ENCODE measurements at regions not wholly inside any gene's neighbourhood (a gene's known extent, or its start where the extent isn't known, plus 50 kb on each side); places are given as distances from the start of the nearest gene placed in this dataset.

DNA sequence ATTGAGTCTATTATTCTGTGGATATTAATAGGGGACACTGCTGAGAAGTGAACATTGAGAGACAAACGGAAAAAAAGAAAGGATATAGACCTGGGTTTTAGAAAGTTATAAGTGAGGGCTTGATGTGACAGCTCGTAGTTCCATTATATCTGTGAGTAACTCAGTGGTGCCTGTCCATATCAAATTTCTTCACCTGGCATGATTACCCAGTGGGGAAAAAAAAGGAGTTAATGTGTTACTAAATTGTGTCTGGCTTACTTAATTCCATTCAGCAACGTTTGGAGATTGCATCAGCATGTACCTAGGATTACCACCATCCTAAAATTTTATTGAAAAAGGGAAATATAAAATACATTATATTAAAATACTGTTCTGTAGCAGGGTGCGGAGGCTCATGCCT, 1249.9 kb downstream of the SLC16A7 start:
- Histone ChIP-seq H3K27me3 (ENCODE audit: control insufficient read depth, insufficient read depth, low read length) (no peaks in the 10 kb centered on the region), H3K4me1 (ENCODE audit: control insufficient read depth, insufficient read depth, low read length) (no peaks in the 10 kb centered on the region), H3K9me3 (ENCODE audit: control insufficient read depth, low read depth, low read length) (no peaks in the 10 kb centered on the region), H3K4me3 (ENCODE audit: low read length) (no peak overlapping the region), H3K36me3 (ENCODE audit: control insufficient read depth, insufficient read depth, low read length) (no peaks in the 10 kb centered on the region), H3K27ac (ENCODE audit: low read length) (no peak overlapping the region)
- 54% methylated on average over 2 of the region's 4 CpGs for WGBS (ENCODE audit: insufficient coverage, low lambda C conversion rate)
- no peak for DNase-seq

DNA sequence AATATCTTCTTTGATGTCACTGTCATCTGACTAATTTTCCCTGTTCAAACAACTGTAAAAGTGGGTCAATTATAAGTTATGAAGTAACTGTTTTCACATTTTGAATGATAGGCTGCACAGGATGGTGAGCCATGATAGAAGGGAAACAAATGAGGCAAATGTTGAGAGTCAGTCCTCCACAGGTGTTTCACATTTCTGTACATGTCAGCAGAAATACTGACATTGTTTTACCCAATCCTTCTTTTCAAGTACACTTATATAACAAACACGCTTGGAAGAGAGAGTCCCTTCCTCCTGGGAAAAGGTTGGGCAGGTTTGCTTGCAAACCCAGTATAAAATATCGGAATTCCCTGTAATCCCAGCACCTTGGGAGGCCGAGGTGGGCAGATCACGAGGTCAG, 1251.5 kb downstream of the SLC16A7 start:
- no peaks in the 10 kb centered on the region for H3K4me1 ChIP-seq (ENCODE audit: control insufficient read depth, insufficient read depth, low read length)
- H3K4me3 ChIP-seq (ENCODE audit: low read length), result no peak overlapping the region
- no CpG with 5 or more reads among the region's 4 CpGs for WGBS (ENCODE audit: insufficient coverage, low lambda C conversion rate)
- no peaks in the 10 kb centered on the region for H3K27me3 ChIP-seq (ENCODE audit: control insufficient read depth, insufficient read depth, low read length)
- no peak overlapping the region for H3K27ac ChIP-seq (ENCODE audit: low read length)
- DNase-seq, result no peak
- H3K9me3 ChIP-seq (ENCODE audit: control insufficient read depth, low read depth, low read length), result no peaks in the 10 kb centered on the region
- H3K36me3 ChIP-seq (ENCODE audit: control insufficient read depth, insufficient read depth, low read length), result no peaks in the 10 kb centered on the region

DNA sequence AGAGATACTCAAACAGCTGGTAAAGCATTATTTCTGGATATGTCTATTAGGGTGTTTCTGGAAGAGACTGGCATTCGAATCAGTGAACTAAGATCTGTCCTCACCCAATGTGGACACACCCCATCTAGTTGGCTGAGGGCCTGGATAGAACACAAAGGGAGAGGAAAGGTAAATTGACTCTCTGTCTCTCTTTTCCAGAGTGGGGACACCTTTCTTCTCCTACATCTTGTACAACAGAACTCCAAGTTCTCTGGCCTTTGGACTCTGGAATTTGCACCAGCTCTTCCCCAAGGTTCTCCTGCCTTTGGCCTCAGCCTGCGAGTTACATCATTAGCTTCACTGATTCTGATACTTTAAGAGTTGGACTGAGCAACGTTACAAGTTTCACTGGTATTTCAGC, 1253.9 kb downstream of the SLC16A7 start:
- Histone ChIP-seq H3K36me3 (ENCODE audit: control insufficient read depth, insufficient read depth, low read length) (no peaks in the 10 kb centered on the region), H3K27me3 (ENCODE audit: control insufficient read depth, insufficient read depth, low read length) (no peaks in the 10 kb centered on the region), H3K27ac (ENCODE audit: low read length) (no peak overlapping the region), H3K4me1 (ENCODE audit: control insufficient read depth, insufficient read depth, low read length) (no peaks in the 10 kb centered on the region), H3K4me3 (ENCODE audit: low read length) (no peak overlapping the region), H3K9me3 (ENCODE audit: control insufficient read depth, low read depth, low read length) (no peaks in the 10 kb centered on the region)
- DNase-seq, result no peak
- 83% methylated on average over 1 of the region's 3 CpGs for WGBS (ENCODE audit: insufficient coverage, low lambda C conversion rate)

DNA sequence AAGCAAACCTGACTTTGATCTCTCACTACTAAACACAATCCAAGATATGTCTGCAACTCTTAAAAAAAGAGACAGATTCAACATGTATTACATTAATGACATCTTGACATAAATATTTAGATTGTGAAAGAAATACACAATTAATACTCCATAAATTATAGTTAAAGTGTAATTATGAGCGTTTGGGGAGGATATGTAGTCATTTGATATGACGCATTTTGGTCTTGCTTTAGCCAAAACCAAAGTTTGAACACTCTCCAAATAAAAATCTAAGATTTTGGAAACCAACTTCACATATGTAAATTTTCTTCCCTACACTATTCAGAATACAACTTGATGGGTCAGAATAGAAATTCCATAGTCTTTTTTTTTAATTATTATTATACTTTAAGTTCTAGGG, 1257.6 kb downstream of the SLC16A7 start:
- 90% methylated on average over 2 of the region's 2 CpGs for WGBS (ENCODE audit: insufficient coverage, low lambda C conversion rate)
- Histone ChIP-seq H3K9me3 (ENCODE audit: control insufficient read depth, low read depth, low read length) (no peaks in the 10 kb centered on the region), H3K27me3 (ENCODE audit: control insufficient read depth, insufficient read depth, low read length) (no peaks in the 10 kb centered on the region), H3K36me3 (ENCODE audit: control insufficient read depth, insufficient read depth, low read length) (no peaks in the 10 kb centered on the region), H3K27ac (ENCODE audit: low read length) (no peak overlapping the region), H3K4me3 (ENCODE audit: low read length) (no peak overlapping the region), H3K4me1 (ENCODE audit: control insufficient read depth, insufficient read depth, low read length) (no peaks in the 10 kb centered on the region)
- DNase-seq, result no peak

DNA sequence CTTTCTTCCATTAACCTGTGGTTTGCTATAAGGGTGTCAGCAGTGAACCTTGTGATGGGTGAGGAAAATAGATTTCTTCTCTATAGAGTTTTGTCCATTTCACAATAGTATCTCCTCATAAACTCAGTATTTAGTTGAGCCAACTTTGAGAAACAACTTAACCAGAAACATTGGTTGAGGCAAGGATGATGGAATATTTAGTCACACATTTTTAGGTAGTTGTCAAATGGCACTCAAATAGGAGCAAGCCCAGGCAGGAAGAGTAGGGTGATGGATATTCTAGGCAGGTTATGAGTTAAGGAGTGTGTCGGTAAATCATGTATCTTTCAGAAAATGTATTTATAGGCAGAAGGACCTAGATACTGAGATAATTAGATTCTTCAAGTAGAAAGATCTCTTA, 1267.6 kb downstream of the SLC16A7 start:
- H3K9me3 ChIP-seq (ENCODE audit: control insufficient read depth, low read depth, low read length), result no peaks in the 10 kb centered on the region
- no peaks in the 10 kb centered on the region for H3K36me3 ChIP-seq (ENCODE audit: control insufficient read depth, insufficient read depth, low read length)
- H3K27ac ChIP-seq (ENCODE audit: low read length), result no peak overlapping the region
- no peaks in the 10 kb centered on the region for H3K4me1 ChIP-seq (ENCODE audit: control insufficient read depth, insufficient read depth, low read length)
- no peaks in the 10 kb centered on the region for H3K27me3 ChIP-seq (ENCODE audit: control insufficient read depth, insufficient read depth, low read length)
- no peak overlapping the region for H3K4me3 ChIP-seq (ENCODE audit: low read length)
- WGBS (ENCODE audit: insufficient coverage, low lambda C conversion rate), result no CpG with 5 or more reads among the region's 1 CpG
- DNase-seq, result no peak

DNA sequence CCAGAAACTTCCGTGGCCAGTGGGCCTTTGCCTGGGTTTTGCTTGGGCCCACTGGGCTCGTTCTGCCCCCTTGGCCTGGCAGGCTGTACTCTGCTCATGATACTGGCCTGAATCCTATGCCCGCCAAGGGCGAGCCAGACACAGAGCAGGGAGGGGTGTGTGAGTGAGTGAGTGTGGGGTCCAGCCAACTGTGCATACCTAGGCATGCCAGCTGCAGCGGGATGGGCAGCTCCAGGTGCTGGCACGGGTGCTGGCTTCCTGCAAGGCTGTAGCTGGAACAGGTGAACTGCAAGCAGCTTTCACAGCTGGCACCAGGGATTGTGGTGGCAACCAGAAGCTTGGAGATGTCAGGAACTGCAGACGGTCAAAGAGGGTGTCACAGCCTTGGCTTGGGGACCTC, 1276.4 kb downstream of the SLC16A7 start:
- Histone ChIP-seq H3K4me1 (ENCODE audit: control insufficient read depth, insufficient read depth, low read length) (no peaks in the 10 kb centered on the region), H3K27me3 (ENCODE audit: control insufficient read depth, insufficient read depth, low read length) (no peaks in the 10 kb centered on the region), H3K4me3 (ENCODE audit: low read length) (no peak overlapping the region), H3K27ac (ENCODE audit: low read length) (no peak overlapping the region), H3K9me3 (ENCODE audit: control insufficient read depth, low read depth, low read length) (no peaks in the 10 kb centered on the region), H3K36me3 (ENCODE audit: control insufficient read depth, insufficient read depth, low read length) (no peaks in the 10 kb centered on the region)
- WGBS (ENCODE audit: insufficient coverage, low lambda C conversion rate), result 100% methylated on average over 1 of the region's 7 CpGs
- DNase-seq, result no peak

DNA sequence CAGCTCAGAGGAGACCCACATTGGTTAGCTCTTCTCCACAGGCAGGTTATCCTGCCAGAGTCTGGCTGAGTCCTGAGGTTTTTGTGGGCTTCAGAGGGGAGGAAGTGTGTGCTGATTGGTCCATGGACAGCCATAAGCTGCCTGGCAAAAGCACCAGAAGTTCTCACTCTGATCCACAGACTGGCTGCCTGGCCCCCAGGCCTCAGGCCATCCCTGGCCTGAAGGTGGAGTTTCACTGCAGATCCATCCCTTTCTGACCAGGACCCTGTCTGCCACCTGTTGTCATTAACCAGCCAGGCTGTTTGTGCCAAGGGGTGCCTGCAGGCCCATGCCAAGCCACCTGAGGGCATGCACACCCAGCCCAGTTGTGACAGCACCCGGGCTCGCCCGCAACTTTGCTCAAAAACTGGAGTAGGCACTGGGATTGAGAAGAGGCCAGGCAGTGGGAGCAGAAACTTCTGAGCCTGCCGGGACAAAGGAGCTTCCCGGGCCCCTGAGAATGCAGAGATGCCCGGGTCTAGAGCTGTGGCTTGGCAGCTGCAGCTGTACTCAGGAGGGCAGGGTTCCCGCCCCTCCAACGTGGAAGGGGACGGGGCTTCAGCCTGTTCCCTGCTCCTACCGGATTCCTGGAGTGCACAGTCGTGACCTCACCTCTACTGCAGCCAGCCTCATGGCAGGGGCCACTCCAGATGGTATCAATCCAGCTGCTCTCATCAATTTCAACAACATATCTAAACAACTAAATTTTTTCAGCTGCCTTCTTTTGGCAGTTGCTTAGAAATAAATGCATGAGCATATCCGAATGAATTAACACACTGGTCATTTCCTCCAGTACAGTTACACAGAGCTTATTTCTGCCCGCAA, 1277.3 kb downstream of the SLC16A7 start:
- Histone ChIP-seq H3K4me1 (ENCODE audit: control insufficient read depth, insufficient read depth, low read length) (no peaks in the 10 kb centered on the region), H3K27ac (ENCODE audit: low read length) (no peak overlapping the region), H3K4me3 (ENCODE audit: low read length) (no peak overlapping the region), H3K9me3 (ENCODE audit: control insufficient read depth, low read depth, low read length) (no peaks in the 10 kb centered on the region), H3K27me3 (ENCODE audit: control insufficient read depth, insufficient read depth, low read length) (no peaks in the 10 kb centered on the region), H3K36me3 (ENCODE audit: control insufficient read depth, insufficient read depth, low read length) (no peaks in the 10 kb centered on the region)
- DNase-seq, result no peak
- WGBS (ENCODE audit: insufficient coverage, low lambda C conversion rate), result no CpG with 5 or more reads among the region's 13 CpGs

DNA sequence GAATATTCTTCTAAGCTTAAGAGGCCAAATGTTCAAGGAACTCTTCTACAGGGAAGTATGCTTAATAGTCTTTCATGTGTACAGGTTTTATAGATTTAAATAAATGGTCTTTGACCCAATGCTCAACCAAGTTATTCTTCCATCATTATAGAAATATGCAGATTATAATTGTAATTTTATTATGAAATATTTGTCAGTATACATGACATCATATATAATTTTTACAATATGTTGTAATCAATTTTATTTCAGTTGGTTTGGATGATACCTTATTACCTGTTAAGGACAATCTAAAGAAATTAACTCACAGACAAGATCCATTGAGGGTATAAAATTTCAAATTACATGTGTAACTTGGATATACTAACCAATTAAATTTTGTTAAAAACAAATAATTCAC, 1278.3 kb downstream of the SLC16A7 start:
- Histone ChIP-seq H3K27ac (ENCODE audit: low read length) (no peak overlapping the region), H3K27me3 (ENCODE audit: control insufficient read depth, insufficient read depth, low read length) (no peaks in the 10 kb centered on the region), H3K4me3 (ENCODE audit: low read length) (no peak overlapping the region), H3K36me3 (ENCODE audit: control insufficient read depth, insufficient read depth, low read length) (no peaks in the 10 kb centered on the region), H3K9me3 (ENCODE audit: control insufficient read depth, low read depth, low read length) (no peaks in the 10 kb centered on the region), H3K4me1 (ENCODE audit: control insufficient read depth, insufficient read depth, low read length) (no peaks in the 10 kb centered on the region)
- DNase-seq, result no peak

DNA sequence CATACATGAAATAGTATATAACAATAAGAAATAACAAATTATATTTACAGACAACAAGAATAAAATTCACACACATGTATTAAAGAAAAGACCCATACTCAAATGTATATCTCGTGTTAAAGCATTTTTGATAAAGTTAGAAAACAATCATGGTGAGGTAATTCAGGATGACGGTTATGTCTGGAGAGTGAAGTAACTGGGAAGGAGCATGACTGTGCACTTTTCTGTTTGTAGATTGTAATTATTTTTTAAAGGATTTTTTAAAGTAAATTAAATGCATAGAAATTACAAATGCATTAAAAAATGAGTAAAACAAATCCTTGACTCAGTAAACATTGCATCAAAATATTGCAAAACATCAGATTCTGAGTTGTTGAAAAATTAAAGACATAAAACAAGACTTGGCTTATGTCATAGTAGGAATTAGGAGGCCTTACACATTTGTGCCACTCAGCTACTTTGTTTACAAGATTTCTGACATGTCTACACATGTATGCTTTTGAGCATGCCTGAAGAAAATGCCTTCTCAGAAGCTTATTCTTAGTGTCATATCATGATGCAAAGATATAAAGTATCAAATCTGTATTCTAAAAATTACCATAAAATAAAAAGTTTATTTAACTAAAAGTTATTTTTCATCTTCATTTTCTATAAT, 1325.1 kb downstream of the SLC16A7 start:
- no peak for DNase-seq
- Histone ChIP-seq H3K4me3 (ENCODE audit: low read length) (no peak overlapping the region), H3K27me3 (ENCODE audit: control insufficient read depth, insufficient read depth, low read length) (no peaks in the 10 kb centered on the region), H3K36me3 (ENCODE audit: control insufficient read depth, insufficient read depth, low read length) (no peaks in the 10 kb centered on the region), H3K27ac (ENCODE audit: low read length) (no peak overlapping the region), H3K9me3 (ENCODE audit: control insufficient read depth, low read depth, low read length) (no peaks in the 10 kb centered on the region), H3K4me1 (ENCODE audit: control insufficient read depth, insufficient read depth, low read length) (no peaks in the 10 kb centered on the region)
- 80% methylated on average over 2 of the region's 2 CpGs for WGBS (ENCODE audit: insufficient coverage, low lambda C conversion rate)

DNA sequence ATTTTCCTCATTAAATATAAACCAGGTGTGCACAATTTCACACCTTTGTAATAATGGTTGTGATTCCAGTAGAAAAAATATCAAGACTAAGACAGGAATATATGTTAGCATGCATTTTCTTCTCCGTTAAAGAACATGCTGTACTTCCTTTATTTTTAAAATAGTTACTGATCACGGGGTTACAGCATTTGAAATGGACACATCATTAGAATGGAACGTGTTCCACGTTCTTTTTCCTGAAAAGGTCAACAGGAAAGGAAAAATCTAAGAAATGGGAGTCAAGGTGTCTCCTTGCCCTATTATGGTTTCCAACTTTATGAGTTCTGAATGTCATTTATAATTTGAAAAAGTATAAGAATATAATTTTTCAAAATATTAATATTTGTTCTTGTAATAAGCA, 1325.7 kb downstream of the SLC16A7 start:
- Histone ChIP-seq H3K36me3 (ENCODE audit: control insufficient read depth, insufficient read depth, low read length) (no peaks in the 10 kb centered on the region), H3K27ac (ENCODE audit: low read length) (no peak overlapping the region), H3K4me3 (ENCODE audit: low read length) (no peak overlapping the region), H3K4me1 (ENCODE audit: control insufficient read depth, insufficient read depth, low read length) (no peaks in the 10 kb centered on the region), H3K9me3 (ENCODE audit: control insufficient read depth, low read depth, low read length) (no peaks in the 10 kb centered on the region), H3K27me3 (ENCODE audit: control insufficient read depth, insufficient read depth, low read length) (no peaks in the 10 kb centered on the region)
- WGBS (ENCODE audit: insufficient coverage, low lambda C conversion rate), result 91% methylated on average over 4 of the region's 4 CpGs
- DNase-seq, result no peak

DNA sequence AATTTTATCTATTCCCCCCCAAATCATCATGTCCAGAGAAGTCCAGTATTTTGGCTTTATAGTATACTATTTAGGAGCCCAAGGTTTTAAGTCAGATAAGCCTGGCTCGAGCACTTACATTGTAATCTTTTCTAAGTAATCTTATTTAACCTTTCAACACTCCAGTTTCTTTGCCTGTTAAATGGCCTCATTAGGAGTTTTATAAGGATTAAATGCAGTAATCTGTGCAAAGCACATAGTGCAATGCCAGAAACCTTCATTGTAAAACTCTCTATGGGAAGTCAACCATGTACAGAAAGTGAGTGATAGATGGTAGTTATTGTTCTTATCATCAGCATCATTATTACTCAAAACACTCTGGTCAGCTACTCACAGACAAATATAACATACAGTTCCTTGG, 1330.4 kb downstream of the SLC16A7 start:
- H3K9me3 ChIP-seq (ENCODE audit: control insufficient read depth, low read depth, low read length), result no peaks in the 10 kb centered on the region
- H3K4me3 ChIP-seq (ENCODE audit: low read length), result no peak overlapping the region
- DNase-seq, result no peak
- 43% methylated on average over 1 of the region's 1 CpG for WGBS (ENCODE audit: insufficient coverage, low lambda C conversion rate)
- H3K27ac ChIP-seq (ENCODE audit: low read length), result no peak overlapping the region
- H3K27me3 ChIP-seq (ENCODE audit: control insufficient read depth, insufficient read depth, low read length), result no peaks in the 10 kb centered on the region
- no peaks in the 10 kb centered on the region for H3K4me1 ChIP-seq (ENCODE audit: control insufficient read depth, insufficient read depth, low read length)
- no peaks in the 10 kb centered on the region for H3K36me3 ChIP-seq (ENCODE audit: control insufficient read depth, insufficient read depth, low read length)
